ENCODE measurements at regions not wholly inside any gene's neighbourhood (a gene's known extent, or its start where the extent isn't known, plus 50 kb on each side); places are given as distances from the start of the nearest gene placed in this dataset.

- no peak for DNase-seq (ENCODE audit: extremely low read depth, low read depth, low spot score)
Observed at GRCh38 chr2:2840681-2841300, 509.7 kb upstream of the MYT1L start.

GRCh38 chr2:2839782-2840531, 508.9 kb upstream of the MYT1L start:
- DNase-seq (ENCODE audit: extremely low read depth, low read depth, low spot score) = no peak

- DNase-seq (ENCODE audit: extremely low read depth, low read depth, low spot score) = no peak
Observed at GRCh38 chr2:2839393-2839781, 508.3 kb upstream of the MYT1L start.

GRCh38 chr2:2838548-2838845, 507.4 kb upstream of the MYT1L start:
- DNase-seq (ENCODE audit: extremely low read depth, low read depth, low spot score) = no peak

- no peak for DNase-seq (ENCODE audit: extremely low read depth, low read depth, low spot score)
Observed at GRCh38 chr2:2837746-2838547, 506.9 kb upstream of the MYT1L start.

GRCh38 chr2:2836343-2837070, 505.4 kb upstream of the MYT1L start:
- no peak for DNase-seq (ENCODE audit: extremely low read depth, low read depth, low spot score)

- DNase-seq (ENCODE audit: extremely low read depth, low read depth, low spot score) = no peak
Observed at GRCh38 chr2:2834516-2835254, 503.6 kb upstream of the MYT1L start.

GRCh38 chr2:2834105-2834504, 503.0 kb upstream of the MYT1L start:
- DNase-seq (ENCODE audit: extremely low read depth, low read depth, low spot score) = no peak

GRCh38 chr2:2832657-2833056, 501.6 kb upstream of the MYT1L start:
- DNase-seq (ENCODE audit: extremely low read depth, low read depth, low spot score) = no peak

GRCh38 chr2:2831633-2832032, 500.6 kb upstream of the MYT1L start:
- no peak for DNase-seq (ENCODE audit: extremely low read depth, low read depth, low spot score)

GRCh38 chr2:2830576-2830975, 499.5 kb upstream of the MYT1L start:
- DNase-seq (ENCODE audit: extremely low read depth, low read depth, low spot score) = no peak

GRCh38 chr2:2828774-2829368, 497.8 kb upstream of the MYT1L start:
- no peak for DNase-seq (ENCODE audit: extremely low read depth, low read depth, low spot score)

GRCh38 chr2:2827761-2828221, 496.7 kb upstream of the MYT1L start:
- no peak for DNase-seq (ENCODE audit: extremely low read depth, low read depth, low spot score)

GRCh38 chr2:2827046-2827636, 496.1 kb upstream of the MYT1L start:
- no peak for DNase-seq (ENCODE audit: extremely low read depth, low read depth, low spot score)

- no peak for DNase-seq (ENCODE audit: extremely low read depth, low read depth, low spot score)
Observed at GRCh38 chr2:2826621-2827020, 495.5 kb upstream of the MYT1L start.

- DNase-seq (ENCODE audit: extremely low read depth, low read depth, low spot score) = no peak
Observed at GRCh38 chr2:2826209-2826551, 495.1 kb upstream of the MYT1L start.

GRCh38 chr2:2825516-2826208, 494.6 kb upstream of the MYT1L start:
- no peak for DNase-seq (ENCODE audit: extremely low read depth, low read depth, low spot score)

- DNase-seq (ENCODE audit: extremely low read depth, low read depth, low spot score) = no peak
Observed at GRCh38 chr2:2825062-2825461, 494.0 kb upstream of the MYT1L start.

- no peak for DNase-seq (ENCODE audit: extremely low read depth, low read depth, low spot score)
Observed at GRCh38 chr2:2824588-2824987, 493.5 kb upstream of the MYT1L start.

Data from glomerular endothelial cell (primary cell).